ENCODE measurements at regions not wholly inside any gene's neighbourhood (a gene's known extent, or its start where the extent isn't known, plus 50 kb on each side); places are given as distances from the start of the nearest gene placed in this dataset.

DNA sequence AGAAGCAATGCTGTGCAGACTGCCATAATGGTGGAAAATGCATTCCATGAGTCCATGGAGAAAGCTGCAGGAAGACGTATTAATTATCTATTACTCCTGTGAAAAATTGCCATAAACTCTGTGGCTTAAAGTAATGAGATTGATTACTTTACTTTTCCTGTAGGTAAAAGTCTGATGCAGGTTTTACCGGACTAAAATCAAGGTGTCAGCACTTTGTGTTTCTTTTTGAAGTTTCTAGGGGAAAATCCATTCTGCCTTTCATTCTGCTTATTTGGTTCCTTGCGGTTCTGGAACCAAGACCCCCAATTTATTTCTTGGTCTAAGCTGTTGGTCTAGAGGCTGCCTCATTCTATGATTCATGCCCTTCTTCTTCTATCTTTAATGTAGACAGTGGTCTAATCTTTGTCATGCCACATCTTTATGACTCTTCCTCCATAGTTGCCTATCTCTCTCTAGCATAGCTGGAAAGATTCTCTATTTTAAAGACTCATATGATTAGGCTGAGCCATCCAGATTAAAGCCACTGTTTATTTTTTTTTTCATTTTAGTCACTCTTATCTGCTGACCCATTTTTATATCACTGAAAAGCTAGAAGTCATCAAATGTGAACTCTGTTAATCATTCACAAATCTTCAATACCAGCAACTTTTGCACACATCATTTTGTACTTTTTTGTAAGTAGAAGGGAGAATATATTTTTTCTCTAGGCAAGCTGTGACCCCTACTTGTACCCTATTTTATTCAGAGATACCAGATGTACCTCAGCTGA is 2056.4 kb downstream of the PCDH7 start:
- no peaks in the 10 kb centered on the region for H3K36me3 ChIP-seq
- DNase-seq (no peak), ATAC-seq (peak; percentile 60 to 82 (median 70))
- H3K4me1 ChIP-seq = peaks cover 0 to 20% (median 4%) of the 10 kb centered on the region in 4 donors
- no peaks in the 10 kb centered on the region for H3K9me3 ChIP-seq
- WGBS (ENCODE audit: insufficient coverage, low coverage, low lambda C conversion rate, missing lambda C conversion rate) = 39% methylated on average over 3 of the region's 3 CpGs
- H3K27me3 ChIP-seq = no peaks in the 10 kb centered on the region
- TF ChIP-seq, protein P1, sequence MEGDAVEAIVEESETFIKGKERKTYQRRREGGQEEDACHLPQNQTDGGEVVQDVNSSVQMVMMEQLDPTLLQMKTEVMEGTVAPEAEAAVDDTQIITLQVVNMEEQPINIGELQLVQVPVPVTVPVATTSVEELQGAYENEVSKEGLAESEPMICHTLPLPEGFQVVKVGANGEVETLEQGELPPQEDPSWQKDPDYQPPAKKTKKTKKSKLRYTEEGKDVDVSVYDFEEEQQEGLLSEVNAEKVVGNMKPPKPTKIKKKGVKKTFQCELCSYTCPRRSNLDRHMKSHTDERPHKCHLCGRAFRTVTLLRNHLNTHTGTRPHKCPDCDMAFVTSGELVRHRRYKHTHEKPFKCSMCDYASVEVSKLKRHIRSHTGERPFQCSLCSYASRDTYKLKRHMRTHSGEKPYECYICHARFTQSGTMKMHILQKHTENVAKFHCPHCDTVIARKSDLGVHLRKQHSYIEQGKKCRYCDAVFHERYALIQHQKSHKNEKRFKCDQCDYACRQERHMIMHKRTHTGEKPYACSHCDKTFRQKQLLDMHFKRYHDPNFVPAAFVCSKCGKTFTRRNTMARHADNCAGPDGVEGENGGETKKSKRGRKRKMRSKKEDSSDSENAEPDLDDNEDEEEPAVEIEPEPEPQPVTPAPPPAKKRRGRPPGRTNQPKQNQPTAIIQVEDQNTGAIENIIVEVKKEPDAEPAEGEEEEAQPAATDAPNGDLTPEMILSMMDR (IDR thresholded peaks at IDR 0.05) = no peak
- TF ChIP-seq POLR2A (IDR thresholded peaks at IDR 0.05) = no peak
- no peak overlapping the region for H3K4me3 ChIP-seq
- peak overlapping the region in 1 of 3 donors; percentile 22 for H3K27ac ChIP-seq
- intact Hi-C loops (cut with DNase I) = no loop called here

DNA sequence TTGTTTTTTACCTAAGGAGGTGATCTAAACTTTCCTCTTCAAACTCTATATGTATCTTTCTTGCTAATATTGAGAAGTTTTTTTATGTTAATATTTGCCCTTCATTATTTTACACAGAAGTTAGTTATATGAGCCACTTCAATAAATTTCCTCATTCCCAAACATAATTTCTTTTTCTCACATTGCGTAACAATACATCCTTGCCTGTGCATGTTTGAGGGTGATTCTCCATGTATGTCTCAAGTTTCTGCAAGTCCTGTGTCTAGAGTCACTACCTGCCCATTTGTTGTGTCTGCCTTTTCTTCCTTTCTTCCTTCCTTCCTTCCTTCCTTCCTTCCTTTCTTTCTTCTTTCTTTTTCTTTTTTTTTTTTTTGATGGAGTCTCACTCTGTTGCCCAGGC is 2057.9 kb downstream of the PCDH7 start:
- H3K4me1 ChIP-seq = peaks cover 0 to 20% (median 4%) of the 10 kb centered on the region in 4 donors
- TF ChIP-seq POLR2A (IDR thresholded peaks at IDR 0.05) = no peak
- TF ChIP-seq, protein P1 (IDR thresholded peaks at IDR 0.05) = no peak
- WGBS (ENCODE audit: insufficient coverage, low coverage, low lambda C conversion rate, missing lambda C conversion rate) = 90% methylated on average over 1 of the region's 1 CpG
- no peaks in the 10 kb centered on the region for H3K9me3 ChIP-seq
- intact Hi-C loops (cut with DNase I) = no loop called here
- no peak overlapping the region for H3K27ac ChIP-seq
- H3K4me3 ChIP-seq = no peak overlapping the region
- no peaks in the 10 kb centered on the region for H3K36me3 ChIP-seq
- no peaks in the 10 kb centered on the region for H3K27me3 ChIP-seq
- ATAC-seq = no peak
- DNase-seq = no peak

DNA sequence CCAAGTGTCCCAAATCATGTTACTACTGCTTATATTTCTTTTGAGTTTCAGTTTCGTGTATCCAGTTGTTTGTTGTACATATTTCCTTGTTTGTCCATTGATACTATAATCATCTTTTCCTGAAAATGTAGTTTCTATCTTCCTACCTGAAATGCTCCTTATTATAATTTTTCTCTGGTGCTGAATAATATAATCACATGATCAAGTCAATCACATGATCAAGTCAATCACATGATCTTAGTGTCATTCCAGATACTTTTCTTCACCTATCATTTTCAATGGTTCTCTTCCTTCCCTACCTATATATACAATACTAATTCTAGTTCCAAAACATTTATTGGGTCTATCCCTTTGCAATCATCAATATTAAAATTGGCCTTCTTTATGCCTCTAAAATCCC is 2058.8 kb downstream of the PCDH7 start:
- DNase-seq = no peak
- peaks cover 0 to 20% (median 4%) of the 10 kb centered on the region in 4 donors for H3K4me1 ChIP-seq
- intact Hi-C loops (cut with DNase I) = no loop called here
- 38% methylated on average over 1 of the region's 1 CpG for WGBS (ENCODE audit: insufficient coverage, low coverage, low lambda C conversion rate, missing lambda C conversion rate)
- TF ChIP-seq, protein P1 (IDR thresholded peaks at IDR 0.05) = no peak
- no peak for TF ChIP-seq POLR2A (IDR thresholded peaks at IDR 0.05)
- H3K36me3 ChIP-seq = no peaks in the 10 kb centered on the region
- H3K4me3 ChIP-seq = no peak overlapping the region
- H3K9me3 ChIP-seq = no peaks in the 10 kb centered on the region
- H3K27me3 ChIP-seq = no peaks in the 10 kb centered on the region
- H3K27ac ChIP-seq = no peak overlapping the region
- ATAC-seq = no peak

DNA sequence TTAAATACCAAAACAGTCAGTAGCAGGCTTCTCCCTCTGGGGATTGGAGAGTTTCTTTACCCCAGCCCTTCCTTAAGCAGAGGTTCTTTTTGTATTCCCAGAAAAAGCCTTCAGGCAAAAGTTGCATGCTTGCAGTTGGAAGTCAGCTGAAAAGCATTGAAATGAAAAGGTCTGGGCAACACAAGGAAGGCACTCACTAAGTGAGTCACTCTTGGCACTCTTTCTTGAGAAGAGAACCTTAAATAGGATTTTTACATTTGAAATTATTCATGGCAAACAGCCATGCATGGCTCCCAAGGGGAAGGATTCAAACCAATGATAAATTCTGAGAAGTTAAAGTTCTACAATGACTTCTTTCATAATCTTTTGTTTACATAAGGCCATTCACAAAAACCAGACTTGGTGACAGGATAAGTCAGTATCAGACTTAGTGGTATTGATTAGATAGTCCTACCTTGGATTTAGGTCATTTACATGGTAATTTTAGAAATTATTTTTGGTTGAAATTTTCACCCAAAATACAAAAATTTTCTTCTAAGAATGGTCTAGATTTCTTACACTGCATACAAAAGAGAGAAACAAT is 2068.9 kb downstream of the PCDH7 start:
- Histone ChIP-seq H3K4me1 (peaks cover 0 to 12% (median 4%) of the 10 kb centered on the region in 4 donors), H3K4me3 (no peak overlapping the region), H3K27me3 (no peaks in the 10 kb centered on the region), H3K36me3 (no peaks in the 10 kb centered on the region), H3K9me3 (no peaks in the 10 kb centered on the region), H3K27ac (no peak overlapping the region)
- intact Hi-C loops (cut with DNase I) = no loop called here
- no peak for DNase-seq
- peak; percentile 51 to 90 (median 76) for ATAC-seq
- TF ChIP-seq POLR2A (IDR thresholded peaks at IDR 0.05) = no peak
- TF ChIP-seq, protein P1 (IDR thresholded peaks at IDR 0.05) = no peak

Measured in right lobe of liver (tissue), 6 donors.